ENCODE measurements at regions not wholly inside any gene's neighbourhood (a gene's known extent, or its start where the extent isn't known, plus 50 kb on each side); places are given as distances from the start of the nearest gene placed in this dataset.

GRCh38 chr12:87169010-87169409 is 860.2 kb downstream of the C12orf50 start:
- Mint-ChIP-seq H3K9me3 (peaks cover 36 to 45% of the 10 kb centered on the region in 2 experiments), H3K4me3 (no peak overlapping the region), H3K27me3 (ENCODE audit: low read depth) (no peaks in the 10 kb centered on the region), H3K27ac (no peak overlapping the region), H3K36me3 (ENCODE audit: insufficient read depth in 1 of 3, low read depth in 3 of 3) (peaks cover 16 to 37% (median 23%) of the 10 kb centered on the region in 3 experiments), H3K4me1 (no peaks in the 10 kb centered on the region)
- no peak overlapping the region for H3K27ac ChIP-seq (ENCODE audit: insufficient read length, low read depth, low read length)
- no peak overlapping the region for H4K5ac ChIP-seq (ENCODE audit: insufficient read length, low read depth, low read length)
- H2AK5ac ChIP-seq (ENCODE audit: insufficient read length, low read length): no peak overlapping the region
- no peak overlapping the region for H3K14ac ChIP-seq (ENCODE audit: insufficient read depth, low read length)
- DNase-seq: no peak
- H3K27me3 ChIP-seq (ENCODE audit: insufficient read depth, low read length): no peaks in the 10 kb centered on the region
- H3K4ac ChIP-seq (ENCODE audit: low read depth, low read length): no peak overlapping the region
- H3K79me1 ChIP-seq (ENCODE audit: insufficient read depth, low read depth, low read length, poor library complexity, severe bottlenecking): no peaks in the 10 kb centered on the region
- no peak overlapping the region for H4K8ac ChIP-seq (replicated peaks; ENCODE audit: insufficient read length, low read depth, low read length)
- no peak overlapping the region for H2BK20ac ChIP-seq (ENCODE audit: low read depth, low read length, poor library complexity, severe bottlenecking)
- no peaks in the 10 kb centered on the region for H4K20me1 ChIP-seq (ENCODE audit: control insufficient read depth, insufficient read depth, insufficient read length)
- no peaks in the 10 kb centered on the region for H3K79me2 ChIP-seq (ENCODE audit: insufficient read depth, low read length)
- H3K23me2 ChIP-seq (ENCODE audit: insufficient read length, low read depth, low read length, poor library complexity, severe bottlenecking): no peaks in the 10 kb centered on the region
- no peak overlapping the region for H3K4me2 ChIP-seq (ENCODE audit: insufficient read depth, insufficient read length, low read length)
- H3T11ph ChIP-seq (ENCODE audit: low read length): no peak overlapping the region
- no peak overlapping the region for H2BK12ac ChIP-seq (ENCODE audit: insufficient read length, low read depth, low read length)
- H3K9me3 ChIP-seq (ENCODE audit: control insufficient read depth, low read depth, low read length): peaks cover 8% of the 10 kb centered on the region
- H2BK5ac ChIP-seq (ENCODE audit: insufficient read length, low read length): no peak overlapping the region
- no peak overlapping the region for H3K56ac ChIP-seq (ENCODE audit: insufficient read length, low read depth, low read length)
- H3K18ac ChIP-seq (ENCODE audit: insufficient read length, low read depth, low read length): no peak overlapping the region
- TF ChIP-seq CTCF (conservative IDR thresholded peaks at IDR 0.05): no peak
- H2BK120ac ChIP-seq (ENCODE audit: low read depth, low read length, poor library complexity, severe bottlenecking): no peak overlapping the region
- H3K9ac ChIP-seq (ENCODE audit: extremely low read depth, insufficient read length, low read length): no peak overlapping the region
- no peak overlapping the region for H3K23ac ChIP-seq (ENCODE audit: insufficient read length, low read depth, low read length)
- no peak overlapping the region for H4K91ac ChIP-seq (ENCODE audit: insufficient read length, low read depth, low read length)
- H2AFZ ChIP-seq (ENCODE audit: low read length): no peak overlapping the region
- H3K4me1 ChIP-seq (ENCODE audit: insufficient read depth, low read length): no peaks in the 10 kb centered on the region
- H2BK15ac ChIP-seq (ENCODE audit: low read depth, low read length): no peak overlapping the region
